HCT116 (cell line): ENCODE measurements at regions not wholly inside any gene's neighbourhood (a gene's known extent, or its start where the extent isn't known, plus 50 kb on each side); places are given as distances from the start of the nearest gene placed in this dataset.

ENCODE experiments used
- ATAC-seq: fragments of 200-7000 bp; cut with Tn5 transposase; 2 replicates; pipeline ENCODE4 v1.9.1; 2020; ENCODE audit warnings: mild to moderate bottlenecking, moderate library complexity
- BruUV-seq: library from RNA; stranded (reverse); fragments of 400-500 nt; replicated peaks from 2 replicates; lab custom pipeline; 2021; lab: Mats Ljungman, UMichigan
- CTCF ChIA-PET: fragments of 300-600 bp; sonication (Branson Sonifier 250); formaldehyde crosslinking; loops from one replicate; lab custom pipeline; 2021; ENCODE audit warnings: antibody characterized with exemption; lab: Charles Lee
- POLR2A ChIA-PET: fragments of 300-600, 350-600 bp; sonication (Branson Sonifier 250); formaldehyde crosslinking; loops from one replicate; lab custom pipeline; 2021; ENCODE audit warnings: antibody characterized with exemption; lab: Charles Lee
- RAD21 ChIA-PET, 2 experiments: fragments of 300-600 bp; sonication (Branson Sonifier 250); formaldehyde crosslinking; loops; one replicate each; lab custom pipeline; 2023; ENCODE audit warnings: low total read pairs in 2 of 2; ENCODE audit not compliant: uncharacterized antibody in 2 of 2, unreplicated experiment in 2 of 2, low non-redundant PET in 1 of 2; lab: Charles Lee
- DNase-seq: peaks from one replicate; pipeline ENCODE4 v3.0.0-alpha.2; 2010; ENCODE audit warnings: low read depth, low spot score
- H2AFZ ChIP-seq: fragments of 200-600 bp; shearing (Covaris generic), sonication (generic); 2 replicates; pipeline ENCODE4 v1.6.1; 2017; ENCODE audit warnings: low read depth, mixed run types, mixed read lengths, antibody characterized with exemption, low read length; ENCODE audit not compliant: poor library complexity, severe bottlenecking
- H3K27ac ChIP-seq: 2 replicates; pipeline ENCODE4 v1.5.1; 2012; ENCODE audit warnings: low read depth, low read length
- H3K27me3 ChIP-seq: fragments of 200-600 bp; sonication (generic); 2 replicates; pipeline ENCODE4 v1.6.1; 2016; ENCODE audit warnings: mixed run types, low read length, mixed read lengths; ENCODE audit not compliant: insufficient read depth
- H3K36me3 ChIP-seq, 2 experiments: fragments of 200-500 bp in 1 of 2; fragments of 200-600 bp in 1 of 2; sonication (Bioruptor generic) in 1 of 2; sonication (generic) in 1 of 2; 2 replicates each; pipeline versions ENCODE4 v1.5.1 to v1.6.1; 2014 to 2016; ENCODE audit warnings: low read length in 2 of 2, inconsistent platforms in 1 of 2, mixed read lengths in 1 of 2, mixed run types in 1 of 2; ENCODE audit not compliant: insufficient read depth in 2 of 2, control insufficient read depth in 1 of 2
- H3K4me1 ChIP-seq, 2 experiments: fragments of 200-600 bp in 1 of 2; sonication (generic) in 1 of 2; 2 replicates each; pipeline versions ENCODE4 v1.5.1 to v1.6.1; 2012 to 2017; ENCODE audit warnings: low read length in 2 of 2, inconsistent platforms in 1 of 2, mild to moderate bottlenecking in 1 of 2, mixed read lengths in 1 of 2, mixed run types in 1 of 2, moderate library complexity in 1 of 2; ENCODE audit not compliant: insufficient read depth in 2 of 2, control insufficient read depth in 1 of 2
- H3K4me2 ChIP-seq: fragments of 200-600 bp; sonication (generic); 2 replicates; pipeline ENCODE4 v1.6.1; 2017; ENCODE audit warnings: mixed run types, low read length, mixed read lengths
- H3K4me3 ChIP-seq, 2 experiments: fragments of 200-600 bp in 1 of 2; sonication (generic) in 1 of 2; replicated peaks in 1 of 2; 2 replicates each; pipeline ENCODE4 v1.5.1; 2011 to 2016; ENCODE audit warnings: low read length in 2 of 2, control low read depth in 1 of 2, low read depth in 1 of 2, mild to moderate bottlenecking in 1 of 2, mixed read lengths in 1 of 2, mixed run types in 1 of 2
- H3K79me2 ChIP-seq: fragments of 200-600 bp; sonication (generic); 2 replicates; pipeline ENCODE4 v1.6.1; 2017; ENCODE audit warnings: mild to moderate bottlenecking, mixed run types, low read length, moderate library complexity, mixed read lengths; ENCODE audit not compliant: insufficient read depth
- H3K9ac ChIP-seq: fragments of 200-600 bp; sonication (generic); 2 replicates; pipeline ENCODE4 v1.6.1; 2016; ENCODE audit warnings: low read length, mixed read lengths
- H3K9me2 ChIP-seq: fragments of 200-600 bp; sonication (generic), shearing (Covaris generic); 2 replicates; pipeline ENCODE4 v1.6.1; 2017; ENCODE audit warnings: mixed run types, mild to moderate bottlenecking, moderate library complexity; ENCODE audit not compliant: insufficient read depth
- H3K9me3 ChIP-seq, 2 experiments: fragments of 200-500 bp in 1 of 2; fragments of 200-600 bp in 1 of 2; sonication (Bioruptor generic) in 1 of 2; sonication (generic) in 1 of 2; 2 replicates each; pipeline ENCODE4 v1.6.1; 2014 to 2017; ENCODE audit warnings: low read length in 2 of 2, mixed read lengths in 2 of 2, inconsistent platforms in 1 of 2, low read depth in 1 of 2, mild to moderate bottlenecking in 1 of 2, mixed run types in 1 of 2, moderate library complexity in 1 of 2; ENCODE audit not compliant: control insufficient read depth in 1 of 2, insufficient read depth in 1 of 2
- H4K20me1 ChIP-seq: fragments of 200-600 bp; sonication (generic), shearing (Covaris generic); 2 replicates; pipeline ENCODE4 v1.6.1; 2017; ENCODE audit warnings: mixed run types, mild to moderate bottlenecking, moderate library complexity; ENCODE audit not compliant: insufficient read depth
- CEBPB ChIP-seq: IDR thresholded peaks from 2 replicates; pipeline ENCODE4 v1.6.1; 2012; ENCODE audit warnings: low read depth
- EGR1 ChIP-seq: IDR thresholded peaks from 2 replicates; pipeline ENCODE4 v1.6.1; 2012; ENCODE audit warnings: low read depth
- ELF1 ChIP-seq: IDR thresholded peaks from 2 replicates; pipeline ENCODE4 v1.6.1; 2012; ENCODE audit warnings: low read depth, borderline replicate concordance
- MAX ChIP-seq: IDR thresholded peaks from 2 replicates; pipeline ENCODE4 v1.6.1; 2012
- SP1 ChIP-seq: IDR thresholded peaks from 2 replicates; pipeline ENCODE4 v1.6.1; 2012; ENCODE audit warnings: low read depth
- TCF7L2 ChIP-seq: IDR thresholded peaks from 2 replicates; pipeline ENCODE4 v1.7.0; 2011; ENCODE audit warnings: borderline replicate concordance, inconsistent platforms; ENCODE audit not compliant: insufficient read depth, insufficient read length; ENCODE audit errors: extremely low read depth
- YY1 ChIP-seq: IDR thresholded peaks from 2 replicates; pipeline ENCODE4 v1.6.1; 2011; ENCODE audit warnings: low read length, low read depth, moderate library complexity, mild to moderate bottlenecking; ENCODE audit not compliant: insufficient replicate concordance; ENCODE audit errors: extremely low read depth
- ZFX ChIP-seq: fragments of 450-650 bp; IDR thresholded peaks from 2 replicates; pipeline ENCODE4 v1.6.1; 2017
- ZNF274 ChIP-seq: fragments of 200-500 bp; sonication (Bioruptor generic); IDR thresholded peaks from 2 replicates; pipeline ENCODE4 v1.6.1; 2014; ENCODE audit warnings: mild to moderate bottlenecking, low read depth, low read length, inconsistent platforms
- intact Hi-C: fragments of 100-400 bp; cut with micrococcal nuclease; formaldehyde crosslinking; loops from 2 replicates; pipeline ENCODE4 v1.10.0; 2022
- TF ChIP-seq, protein P1 (sequence below), 3 experiments: fragments of 200-600 bp in 1 of 3; sonication (generic) in 1 of 3; IDR thresholded peaks in 2 of 3; conservative IDR thresholded peaks in 1 of 3; 2 replicates each; pipeline ENCODE4 v1.5.1; 2012 to 2017; ENCODE audit warnings: low read depth in 2 of 3, low read length in 2 of 3, antibody characterized with exemption in 1 of 3, borderline replicate concordance in 1 of 3, control low read depth in 1 of 3, mild to moderate bottlenecking in 1 of 3, mixed read lengths in 1 of 3, mixed run types in 1 of 3, moderate library complexity in 1 of 3; ENCODE audit not compliant: insufficient read depth in 1 of 3
- TF ChIP-seq, protein P2 (sequence below): IDR thresholded peaks from 2 replicates; pipeline ENCODE4 v1.6.1; 2012

DNA sequence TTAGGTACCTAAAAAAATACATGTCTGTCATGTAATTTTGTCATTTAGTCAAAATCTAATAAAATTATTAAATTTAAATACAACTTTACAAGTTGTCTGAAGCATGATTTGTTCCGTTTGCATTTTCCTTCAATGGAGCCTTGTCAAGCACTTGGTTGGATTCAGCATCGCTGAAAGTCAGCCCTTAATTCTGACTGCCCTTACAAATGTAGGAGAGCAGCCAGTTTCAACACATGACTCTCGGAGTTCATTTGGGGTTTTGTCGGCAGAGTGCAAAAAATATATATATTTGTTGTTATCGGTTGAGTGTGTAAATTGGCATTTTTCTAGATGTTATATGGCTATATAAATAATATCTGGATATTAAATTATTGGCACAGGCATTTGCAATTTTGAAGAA, 180.6 kb downstream of the RPS12 start:
- DNase-seq (no peak), ATAC-seq (no peak)
- H3K4me1 ChIP-seq = no peaks in the 10 kb centered on the region
- H3K9me3 ChIP-seq = no peaks in the 10 kb centered on the region
- no peaks in the 10 kb centered on the region for H3K79me2 ChIP-seq
- H3K4me3 ChIP-seq = no peak overlapping the region
- RAD21 ChIA-PET = no interaction called here
- intact Hi-C loops = no loop called here
- H3K9me2 ChIP-seq = no peaks in the 10 kb centered on the region
- peaks cover 3% of the 10 kb centered on the region; the same call in 1 of the 2 replicates for H3K27me3 ChIP-seq
- H2AFZ ChIP-seq = no peak overlapping the region
- no TSS peak for BruUV-seq
- CTCF ChIA-PET = no interaction called here
- no peak overlapping the region for H3K4me2 ChIP-seq
- TF ChIP-seq CEBPB = no peak
- no peaks in the 10 kb centered on the region for H3K36me3 ChIP-seq
- POLR2A ChIA-PET = no interaction called here
- H3K9ac ChIP-seq = no peak overlapping the region
- no peak overlapping the region for H3K27ac ChIP-seq
- no peaks in the 10 kb centered on the region for H4K20me1 ChIP-seq

GRCh38 chr6:132995432-132995831, 181.1 kb downstream of the RPS12 start:
- Histone ChIP-seq H3K79me2 (no peaks in the 10 kb centered on the region), H3K9me3 (no peaks in the 10 kb centered on the region), H3K27me3 (peaks cover 6% of the 10 kb centered on the region; the same call in 1 of the 2 replicates), H3K9ac (no peak overlapping the region), H3K9me2 (no peaks in the 10 kb centered on the region), H3K36me3 (no peaks in the 10 kb centered on the region), H3K4me1 (no peaks in the 10 kb centered on the region), H2AFZ (no peak overlapping the region), H3K4me2 (no peak overlapping the region), H4K20me1 (no peaks in the 10 kb centered on the region), H3K4me3 (no peak overlapping the region), H3K27ac (no peak overlapping the region)
- no peak for ATAC-seq
- ChIA-PET RAD21 (no interaction called here), CTCF (no interaction called here), POLR2A (no interaction called here)
- intact Hi-C loops = no loop called here
- BruUV-seq = no TSS peak
- DNase-seq = no peak
- TF ChIP-seq, protein P1, sequence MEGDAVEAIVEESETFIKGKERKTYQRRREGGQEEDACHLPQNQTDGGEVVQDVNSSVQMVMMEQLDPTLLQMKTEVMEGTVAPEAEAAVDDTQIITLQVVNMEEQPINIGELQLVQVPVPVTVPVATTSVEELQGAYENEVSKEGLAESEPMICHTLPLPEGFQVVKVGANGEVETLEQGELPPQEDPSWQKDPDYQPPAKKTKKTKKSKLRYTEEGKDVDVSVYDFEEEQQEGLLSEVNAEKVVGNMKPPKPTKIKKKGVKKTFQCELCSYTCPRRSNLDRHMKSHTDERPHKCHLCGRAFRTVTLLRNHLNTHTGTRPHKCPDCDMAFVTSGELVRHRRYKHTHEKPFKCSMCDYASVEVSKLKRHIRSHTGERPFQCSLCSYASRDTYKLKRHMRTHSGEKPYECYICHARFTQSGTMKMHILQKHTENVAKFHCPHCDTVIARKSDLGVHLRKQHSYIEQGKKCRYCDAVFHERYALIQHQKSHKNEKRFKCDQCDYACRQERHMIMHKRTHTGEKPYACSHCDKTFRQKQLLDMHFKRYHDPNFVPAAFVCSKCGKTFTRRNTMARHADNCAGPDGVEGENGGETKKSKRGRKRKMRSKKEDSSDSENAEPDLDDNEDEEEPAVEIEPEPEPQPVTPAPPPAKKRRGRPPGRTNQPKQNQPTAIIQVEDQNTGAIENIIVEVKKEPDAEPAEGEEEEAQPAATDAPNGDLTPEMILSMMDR (IDR thresholded peaks at IDR 0.05 in 2 of 3, conservative IDR thresholded peaks at IDR 0.05 in 1 of 3; ENCODE audit: borderline replicate concordance in 1 of 3, insufficient read depth in 1 of 3, low read depth in 2 of 3, low read length in 2 of 3) = no peak
- TF ChIP-seq ELF1 (no peak), ZNF274 (no peak), ZFX (no peak), EGR1 (no peak), MAX (no peak), CEBPB (no peak), YY1 (no peak), SP1 (no peak), TCF7L2 (no peak)
- TF ChIP-seq, protein P2, sequence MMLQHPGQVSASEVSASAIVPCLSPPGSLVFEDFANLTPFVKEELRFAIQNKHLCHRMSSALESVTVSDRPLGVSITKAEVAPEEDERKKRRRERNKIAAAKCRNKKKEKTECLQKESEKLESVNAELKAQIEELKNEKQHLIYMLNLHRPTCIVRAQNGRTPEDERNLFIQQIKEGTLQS = no peak
